HG02973 (cell line): ENCODE measurements at regions not wholly inside any gene's neighbourhood (a gene's known extent, or its start where the extent isn't known, plus 50 kb on each side); places are given as distances from the start of the nearest gene placed in this dataset.

ENCODE experiments used
- ATAC-seq: cut with Tn5 transposase; IDR thresholded peaks from one replicate; pipeline ENCODE4 v1.9.1; 2021; ENCODE audit warnings: moderate library complexity; ENCODE audit not compliant: unreplicated experiment

GRCh38 chr4:15262396-15262795 is 165.4 kb upstream of the C1QTNF7 start:
- ATAC-seq: no peak

- no peak for ATAC-seq
Measured at GRCh38 chr4:15270201-15270600, 157.6 kb upstream of the C1QTNF7 start.

GRCh38 chr4:15286041-15286440 is 141.8 kb upstream of the C1QTNF7 start:
- no peak for ATAC-seq

GRCh38 chr4:15291122-15291521 is 136.7 kb upstream of the C1QTNF7 start:
- ATAC-seq: no peak

- no peak for ATAC-seq
Measured at GRCh38 chr4:15293711-15294110, 134.1 kb upstream of the C1QTNF7 start.

GRCh38 chr4:15294202-15294601 is 133.6 kb upstream of the C1QTNF7 start:
- no peak for ATAC-seq

GRCh38 chr4:15294832-15295231 is 133.0 kb upstream of the C1QTNF7 start:
- ATAC-seq: no peak

GRCh38 chr4:15295421-15296162 is 132.2 kb upstream of the C1QTNF7 start:
- no peak for ATAC-seq

- no peak for ATAC-seq
Measured at GRCh38 chr4:15297344-15297743, 130.5 kb upstream of the C1QTNF7 start.

- ATAC-seq: no peak
Measured at GRCh38 chr4:15299627-15300026, 128.2 kb upstream of the C1QTNF7 start.

- no peak for ATAC-seq
Measured at GRCh38 chr4:15303052-15303641, 124.7 kb upstream of the C1QTNF7 start.

- no peak for ATAC-seq
Measured at GRCh38 chr4:15314974-15315373, 112.9 kb upstream of the C1QTNF7 start.

- no peak for ATAC-seq
Measured at GRCh38 chr4:15317246-15317645, 110.6 kb upstream of the C1QTNF7 start.

GRCh38 chr4:15318621-15319348 is 109.0 kb upstream of the C1QTNF7 start:
- ATAC-seq: no peak

GRCh38 chr4:15320121-15320678 is 107.6 kb upstream of the C1QTNF7 start:
- ATAC-seq: no peak

- ATAC-seq: no peak
Measured at GRCh38 chr4:15322006-15322405, 105.8 kb upstream of the C1QTNF7 start.

- no peak for ATAC-seq
Measured at GRCh38 chr4:15325987-15326386, 101.8 kb upstream of the C1QTNF7 start.

- ATAC-seq: no peak
Measured at GRCh38 chr4:15327311-15328298, 100.2 kb upstream of the C1QTNF7 start.

- ATAC-seq: no peak
Measured at GRCh38 chr4:15331930-15332329, 95.9 kb upstream of the C1QTNF7 start.

GRCh38 chr4:15332377-15332776 is 95.5 kb upstream of the C1QTNF7 start:
- ATAC-seq: no peak
